ENCODE measurements at regions not wholly inside any gene's neighbourhood (a gene's known extent, or its start where the extent isn't known, plus 50 kb on each side); places are given as distances from the start of the nearest gene placed in this dataset.

GRCh38 chr7:33754933-33755928 lies 150.1 kb upstream of the BMPER start:
- no peak for DNase-seq (ENCODE audit: extremely low spot score, unreplicated experiment)
- H3K4me3 Mint-ChIP-seq: peak overlapping the region; percentile 16
- peak overlapping the region; percentile 77 for H3K27ac Mint-ChIP-seq
- H3K27me3 Mint-ChIP-seq: peaks cover 35% of the 10 kb centered on the region
- H3K9me3 Mint-ChIP-seq: peaks cover 4% of the 10 kb centered on the region
- peaks cover 19% of the 10 kb centered on the region for H3K4me1 Mint-ChIP-seq (ENCODE audit: unreplicated experiment)
- no peak for TF ChIP-seq CTCF (conservative IDR thresholded peaks at IDR 0.05)
- peaks cover 4% of the 10 kb centered on the region for H3K36me3 Mint-ChIP-seq

- Mint-ChIP-seq H3K36me3 (peaks cover 4% of the 10 kb centered on the region), H3K4me3 (peak overlapping the region; percentile 23), H3K27ac (peak overlapping the region; percentile 67), H3K4me1 (ENCODE audit: unreplicated experiment) (peaks cover 22% of the 10 kb centered on the region), H3K27me3 (peaks cover 49% of the 10 kb centered on the region), H3K9me3 (peaks cover 4% of the 10 kb centered on the region)
- no peak for TF ChIP-seq CTCF (conservative IDR thresholded peaks at IDR 0.05)
- no peak for DNase-seq (ENCODE audit: extremely low spot score, unreplicated experiment)
Observed at GRCh38 chr7:33757050-33757449, 148.3 kb upstream of the BMPER start.

GRCh38 chr7:33757563-33758165 lies 147.7 kb upstream of the BMPER start:
- peak; percentile 83 for TF ChIP-seq CTCF (conservative IDR thresholded peaks at IDR 0.05)
- Mint-ChIP-seq H3K4me1 (ENCODE audit: unreplicated experiment) (peaks cover 28% of the 10 kb centered on the region), H3K9me3 (peaks cover 4% of the 10 kb centered on the region), H3K36me3 (peaks cover 4% of the 10 kb centered on the region), H3K27ac (no peak overlapping the region), H3K4me3 (no peak overlapping the region), H3K27me3 (peaks cover 54% of the 10 kb centered on the region)
- no peak for DNase-seq (ENCODE audit: extremely low spot score, unreplicated experiment)

GRCh38 chr7:33760146-33760545 lies 145.2 kb upstream of the BMPER start:
- no peak for DNase-seq (ENCODE audit: extremely low spot score, unreplicated experiment)
- H3K27ac Mint-ChIP-seq: no peak overlapping the region
- peaks cover 51% of the 10 kb centered on the region for H3K27me3 Mint-ChIP-seq
- H3K4me3 Mint-ChIP-seq: no peak overlapping the region
- peaks cover 4% of the 10 kb centered on the region for H3K9me3 Mint-ChIP-seq
- no peak for TF ChIP-seq CTCF (conservative IDR thresholded peaks at IDR 0.05)
- H3K36me3 Mint-ChIP-seq: peaks cover 4% of the 10 kb centered on the region
- H3K4me1 Mint-ChIP-seq (ENCODE audit: unreplicated experiment): peaks cover 36% of the 10 kb centered on the region

- no peak overlapping the region for H3K27ac Mint-ChIP-seq
- H3K4me3 Mint-ChIP-seq: no peak overlapping the region
- peaks cover 45% of the 10 kb centered on the region for H3K27me3 Mint-ChIP-seq
- no peaks in the 10 kb centered on the region for H3K36me3 Mint-ChIP-seq
- TF ChIP-seq CTCF (conservative IDR thresholded peaks at IDR 0.05): no peak
- H3K9me3 Mint-ChIP-seq: no peaks in the 10 kb centered on the region
- DNase-seq (ENCODE audit: extremely low spot score, unreplicated experiment): no peak
- peaks cover 34% of the 10 kb centered on the region for H3K4me1 Mint-ChIP-seq (ENCODE audit: unreplicated experiment)
Observed at GRCh38 chr7:33760834-33761233, 144.5 kb upstream of the BMPER start.
